Bronchial epithelial cell (primary cell): ENCODE measurements at regions not wholly inside any gene's neighbourhood (a gene's known extent, or its start where the extent isn't known, plus 50 kb on each side); places are given as distances from the start of the nearest gene placed in this dataset.

Source experiments
- DNase-seq: peaks from one replicate; pipeline ENCODE4 v3.0.0-alpha.2; 2010; ENCODE audit warnings: low read depth
- FAIRE-seq: peaks from 2 replicates; lab custom pipeline; 2011; peaks lifted over from hg19 to GRCh38; lab: Jason Lieb, UNC
- H3K27me3 ChIP-seq: 2 replicates; pipeline ENCODE4 v1.5.1; 2011; ENCODE audit warnings: low read length; ENCODE audit not compliant: control insufficient read depth, insufficient read depth
- H3K36me3 ChIP-seq: 2 replicates; pipeline ENCODE4 v1.5.1; 2011; ENCODE audit warnings: low read length; ENCODE audit not compliant: control insufficient read depth, insufficient read depth
- H3K4me3 ChIP-seq: 2 replicates; pipeline ENCODE4 v1.5.1; 2011; ENCODE audit warnings: mild to moderate bottlenecking, low read depth, low read length, control low read depth
- TF ChIP-seq, protein P1 (sequence below): IDR thresholded peaks from 2 replicates; pipeline ENCODE4 v1.5.1; 2011; ENCODE audit warnings: mild to moderate bottlenecking, moderate library complexity, low read length, control low read depth, inconsistent platforms; ENCODE audit not compliant: insufficient read depth, severe bottlenecking

DNA sequence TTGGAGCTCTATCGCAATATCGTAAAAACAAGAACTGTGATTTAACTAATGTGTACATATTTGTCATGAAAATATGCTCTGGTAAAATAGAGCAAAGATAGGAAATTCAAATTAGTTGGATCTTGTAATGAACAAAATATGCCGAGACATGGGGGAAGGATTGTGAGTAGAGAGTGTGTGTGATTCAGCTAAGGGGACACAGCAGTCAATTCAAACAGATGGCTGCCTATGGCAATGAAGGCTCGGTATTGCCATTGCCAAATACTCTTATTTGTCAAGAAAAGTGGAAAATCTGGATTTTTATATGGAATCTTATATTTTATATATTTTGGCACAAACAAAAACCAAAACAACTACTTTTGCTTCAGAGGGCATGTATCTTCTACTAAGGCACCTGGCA is 227.3 kb upstream of the BCHE start:
- Histone ChIP-seq H3K27me3 (no peaks in the 10 kb centered on the region), H3K36me3 (no peaks in the 10 kb centered on the region), H3K4me3 (no peak overlapping the region)
- DNase-seq (no peak), FAIRE-seq (no peak)
- TF ChIP-seq, protein P1, sequence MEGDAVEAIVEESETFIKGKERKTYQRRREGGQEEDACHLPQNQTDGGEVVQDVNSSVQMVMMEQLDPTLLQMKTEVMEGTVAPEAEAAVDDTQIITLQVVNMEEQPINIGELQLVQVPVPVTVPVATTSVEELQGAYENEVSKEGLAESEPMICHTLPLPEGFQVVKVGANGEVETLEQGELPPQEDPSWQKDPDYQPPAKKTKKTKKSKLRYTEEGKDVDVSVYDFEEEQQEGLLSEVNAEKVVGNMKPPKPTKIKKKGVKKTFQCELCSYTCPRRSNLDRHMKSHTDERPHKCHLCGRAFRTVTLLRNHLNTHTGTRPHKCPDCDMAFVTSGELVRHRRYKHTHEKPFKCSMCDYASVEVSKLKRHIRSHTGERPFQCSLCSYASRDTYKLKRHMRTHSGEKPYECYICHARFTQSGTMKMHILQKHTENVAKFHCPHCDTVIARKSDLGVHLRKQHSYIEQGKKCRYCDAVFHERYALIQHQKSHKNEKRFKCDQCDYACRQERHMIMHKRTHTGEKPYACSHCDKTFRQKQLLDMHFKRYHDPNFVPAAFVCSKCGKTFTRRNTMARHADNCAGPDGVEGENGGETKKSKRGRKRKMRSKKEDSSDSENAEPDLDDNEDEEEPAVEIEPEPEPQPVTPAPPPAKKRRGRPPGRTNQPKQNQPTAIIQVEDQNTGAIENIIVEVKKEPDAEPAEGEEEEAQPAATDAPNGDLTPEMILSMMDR: no peak

DNA sequence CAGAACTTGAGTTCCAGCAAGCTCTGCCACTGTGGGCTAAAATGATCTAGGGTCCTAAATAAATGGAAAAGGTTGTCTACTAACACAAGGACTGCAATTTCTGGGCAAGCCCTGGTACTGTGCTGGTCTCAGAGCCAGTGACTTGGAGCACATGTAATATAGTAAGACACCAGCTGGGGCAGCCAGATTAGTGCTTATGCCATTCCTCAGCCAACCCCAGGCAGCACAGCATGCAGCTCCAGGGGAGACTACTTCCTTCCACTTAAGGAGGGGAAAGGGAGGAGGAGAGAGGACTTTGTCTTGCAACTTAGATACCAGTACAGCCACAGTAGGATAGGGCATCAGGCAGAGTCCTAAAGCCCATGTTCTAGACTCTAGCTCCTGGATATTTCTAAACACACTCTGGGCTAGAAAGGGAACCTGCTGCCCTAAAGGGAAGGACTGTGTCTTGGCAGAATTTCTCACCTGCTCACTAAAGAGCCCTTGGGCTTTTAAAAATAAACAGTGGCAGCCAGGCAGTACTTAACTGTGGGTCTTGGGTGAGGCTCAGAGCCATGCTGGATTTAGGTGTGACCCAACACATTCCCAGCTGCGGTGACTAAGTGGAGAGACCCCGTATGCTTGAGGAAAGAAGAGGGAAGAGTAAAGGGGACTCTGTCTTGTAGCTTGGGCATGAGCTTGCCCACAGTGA is 223.7 kb upstream of the BCHE start:
- Histone ChIP-seq H3K4me3 (no peak overlapping the region), H3K36me3 (no peaks in the 10 kb centered on the region), H3K27me3 (no peaks in the 10 kb centered on the region)
- DNase-seq (no peak), FAIRE-seq (no peak)
- TF ChIP-seq, protein P1: no peak

DNA sequence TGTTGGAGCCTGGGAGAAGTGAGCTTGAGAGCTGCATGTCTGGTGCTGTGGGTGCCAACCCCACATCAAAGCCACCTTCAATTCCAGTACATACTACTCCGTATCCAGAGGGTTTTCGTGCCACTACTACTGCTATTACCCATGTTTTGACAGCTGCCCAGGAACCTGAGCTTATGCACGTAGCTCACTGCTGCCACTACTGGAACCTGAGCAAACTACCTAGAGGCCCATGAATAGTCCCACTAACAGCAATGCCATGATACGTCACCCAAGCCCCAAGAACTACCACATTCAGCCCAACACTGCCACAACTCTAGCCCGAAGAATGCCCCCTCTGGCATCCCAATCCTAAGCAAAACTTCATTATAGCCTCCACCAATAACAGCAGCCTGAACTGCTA is 215.2 kb upstream of the BCHE start:
- FAIRE-seq (no peak), DNase-seq (no peak)
- H3K4me3 ChIP-seq: no peak overlapping the region
- TF ChIP-seq, protein P1: no peak
- no peaks in the 10 kb centered on the region for H3K27me3 ChIP-seq
- no peaks in the 10 kb centered on the region for H3K36me3 ChIP-seq

DNA sequence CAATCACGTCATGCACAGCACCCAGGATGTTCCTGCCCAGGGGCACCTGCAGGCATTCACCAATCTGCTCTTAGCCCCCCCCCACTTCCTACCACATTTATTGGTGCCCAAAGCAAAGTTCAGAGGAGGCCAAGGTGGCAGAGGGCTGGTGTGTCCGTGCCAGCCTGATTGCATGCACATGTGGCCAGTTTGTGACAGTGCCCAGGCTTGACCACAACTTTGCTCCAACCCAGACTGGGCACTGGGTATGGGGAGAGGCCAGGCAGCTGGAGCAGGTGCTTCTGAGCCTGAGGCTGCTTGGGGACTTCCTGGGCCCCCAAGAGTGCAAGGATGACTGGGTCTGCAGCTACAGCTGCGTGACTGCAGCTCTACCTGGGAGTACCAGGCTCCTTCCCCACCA is 192.3 kb upstream of the BCHE start:
- no peak for FAIRE-seq
- Histone ChIP-seq H3K36me3 (no peaks in the 10 kb centered on the region), H3K4me3 (no peak overlapping the region), H3K27me3 (no peaks in the 10 kb centered on the region)
- TF ChIP-seq, protein P1: no peak
- DNase-seq: no peak

DNA sequence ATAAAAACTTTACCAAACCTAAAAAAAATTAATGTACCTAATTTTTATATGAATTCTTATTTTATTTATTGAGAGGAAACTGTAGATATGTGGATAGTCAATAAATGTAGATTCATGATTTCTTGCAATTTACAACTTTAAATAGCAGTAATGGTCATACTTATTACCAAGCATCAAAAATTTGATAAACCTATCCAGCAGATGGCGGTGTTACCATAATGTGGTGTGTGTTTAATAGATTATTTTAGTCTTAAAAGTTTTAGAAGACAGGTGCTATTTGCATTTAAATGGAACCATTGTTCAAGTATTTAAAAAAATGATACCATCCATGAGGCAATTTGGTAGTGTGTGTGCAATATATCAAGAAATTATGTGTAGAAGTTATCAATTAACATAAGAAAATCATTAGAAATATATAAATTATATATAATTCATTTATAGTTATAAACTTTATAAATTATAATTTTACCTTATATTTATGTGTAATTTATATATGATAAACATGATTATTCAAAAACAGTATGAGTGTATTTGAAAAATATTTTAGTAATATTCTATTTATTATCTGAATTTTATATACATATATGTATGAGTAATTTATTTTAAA is 176.0 kb upstream of the BCHE start:
- no peaks in the 10 kb centered on the region for H3K36me3 ChIP-seq
- FAIRE-seq (no peak), DNase-seq (peak; percentile 58)
- H3K27me3 ChIP-seq: no peaks in the 10 kb centered on the region
- TF ChIP-seq, protein P1: no peak
- no peak overlapping the region for H3K4me3 ChIP-seq
